ENCODE measurements at regions not wholly inside any gene's neighbourhood (a gene's known extent, or its start where the extent isn't known, plus 50 kb on each side); places are given as distances from the start of the nearest gene placed in this dataset.

DNA sequence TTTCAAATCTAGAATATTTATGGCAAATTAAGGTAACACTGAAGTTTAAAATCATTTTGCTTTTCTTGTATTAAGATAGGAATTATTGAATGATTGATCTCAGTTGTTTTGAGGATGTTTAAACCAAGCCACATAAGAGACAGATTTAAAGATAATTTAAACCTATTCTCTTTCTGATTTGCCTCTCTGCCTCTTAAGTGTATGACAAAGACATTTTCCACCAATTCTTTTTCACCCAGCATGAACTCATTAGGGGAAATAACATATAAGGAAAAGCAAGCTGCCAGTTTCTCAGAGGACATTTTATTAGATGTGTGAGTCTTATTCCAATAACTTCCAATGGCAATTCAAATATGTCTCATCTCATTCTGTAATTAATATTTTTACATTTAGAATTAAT, 568.3 kb upstream of the MEF2C start:
- no peak for TF ChIP-seq EP300 (IDR thresholded peaks at IDR 0.05)
- TF ChIP-seq, protein P1, sequence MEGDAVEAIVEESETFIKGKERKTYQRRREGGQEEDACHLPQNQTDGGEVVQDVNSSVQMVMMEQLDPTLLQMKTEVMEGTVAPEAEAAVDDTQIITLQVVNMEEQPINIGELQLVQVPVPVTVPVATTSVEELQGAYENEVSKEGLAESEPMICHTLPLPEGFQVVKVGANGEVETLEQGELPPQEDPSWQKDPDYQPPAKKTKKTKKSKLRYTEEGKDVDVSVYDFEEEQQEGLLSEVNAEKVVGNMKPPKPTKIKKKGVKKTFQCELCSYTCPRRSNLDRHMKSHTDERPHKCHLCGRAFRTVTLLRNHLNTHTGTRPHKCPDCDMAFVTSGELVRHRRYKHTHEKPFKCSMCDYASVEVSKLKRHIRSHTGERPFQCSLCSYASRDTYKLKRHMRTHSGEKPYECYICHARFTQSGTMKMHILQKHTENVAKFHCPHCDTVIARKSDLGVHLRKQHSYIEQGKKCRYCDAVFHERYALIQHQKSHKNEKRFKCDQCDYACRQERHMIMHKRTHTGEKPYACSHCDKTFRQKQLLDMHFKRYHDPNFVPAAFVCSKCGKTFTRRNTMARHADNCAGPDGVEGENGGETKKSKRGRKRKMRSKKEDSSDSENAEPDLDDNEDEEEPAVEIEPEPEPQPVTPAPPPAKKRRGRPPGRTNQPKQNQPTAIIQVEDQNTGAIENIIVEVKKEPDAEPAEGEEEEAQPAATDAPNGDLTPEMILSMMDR (IDR thresholded peaks at IDR 0.05): no peak

All from stomach (tissue), 4 donors.